HepG2 (cell line): ENCODE measurements at regions not wholly inside any gene's neighbourhood (a gene's known extent, or its start where the extent isn't known, plus 50 kb on each side); places are given as distances from the start of the nearest gene placed in this dataset.

Source experiments
- EP300 ChIP-seq, 3 experiments: sonication (generic) in 1 of 3; formaldehyde crosslinking in 1 of 3; IDR thresholded peaks; 2 replicates each; pipeline versions ENCODE4 v1.5.1 to v1.6.1; 2011 to 2020; ENCODE audit warnings: low read depth in 2 of 3, low read length in 2 of 3, borderline replicate concordance in 1 of 3, improper control_type of control experiment in 1 of 3, mild to moderate bottlenecking in 1 of 3, missing genetic modification reagents in 1 of 3, moderate library complexity in 1 of 3
- FOSL1 ChIP-seq: sonication (generic); formaldehyde crosslinking; IDR thresholded peaks from 2 replicates; pipeline ENCODE4 v1.9.0; 2021; ENCODE audit warnings: missing genetic modification reagents, borderline replicate concordance
- FOXP1 ChIP-seq, 2 experiments: fragments of 450-650 bp in 1 of 2; IDR thresholded peaks; 2 replicates each; pipeline ENCODE4 v1.6.1; 2017 to 2018; ENCODE audit warnings: antibody characterized with exemption in 1 of 2
- GATAD2A ChIP-seq: IDR thresholded peaks from 2 replicates; pipeline ENCODE4 v1.6.1; 2016
- HNRNPL ChIP-seq: fragments of 200-400 bp; formaldehyde crosslinking; IDR thresholded peaks from 2 replicates; pipeline ENCODE4 v1.6.1; 2017; ENCODE audit warnings: mild to moderate bottlenecking, low read depth, low read length
- JUNB ChIP-seq: sonication (generic); formaldehyde crosslinking; IDR thresholded peaks from 2 replicates; pipeline ENCODE4 v1.8.0; 2022; ENCODE audit warnings: missing genetic modification reagents, mild to moderate bottlenecking, borderline replicate concordance
- KLF12 ChIP-seq: sonication (generic); formaldehyde crosslinking; IDR thresholded peaks from 2 replicates; pipeline ENCODE4 v1.4.0; 2020; ENCODE audit warnings: missing genetic modification reagents, borderline replicate concordance
- NBN ChIP-seq: fragments of 450-650 bp; conservative IDR thresholded peaks from 2 replicates; pipeline ENCODE4 v1.6.1; 2017
- SYNCRIP ChIP-seq: fragments of 200-400 bp; formaldehyde crosslinking; IDR thresholded peaks from 2 replicates; pipeline ENCODE4 v1.6.1; 2018; ENCODE audit warnings: mild to moderate bottlenecking, low read depth, low read length; ENCODE audit not compliant: insufficient read depth
- ZFY ChIP-seq: sonication (generic); formaldehyde crosslinking; IDR thresholded peaks from 2 replicates; pipeline ENCODE4 v1.4.0; 2020; ENCODE audit warnings: missing genetic modification reagents
- ZNF235 ChIP-seq: sonication (generic); formaldehyde crosslinking; IDR thresholded peaks from 2 replicates; pipeline ENCODE4 v1.8.1; 2023; ENCODE audit warnings: mild to moderate bottlenecking, missing genetic modification reagents, borderline replicate concordance
- ZNF576 ChIP-seq: sonication (generic); formaldehyde crosslinking; IDR thresholded peaks from 2 replicates; pipeline ENCODE4 v1.4.0; 2020; ENCODE audit warnings: mild to moderate bottlenecking, missing genetic modification reagents
- ZNF652 ChIP-seq: IDR thresholded peaks from 2 replicates; pipeline ENCODE4 v1.6.1; 2016; ENCODE audit warnings: low read depth, borderline replicate concordance
- ZNF737 ChIP-seq: sonication (generic); formaldehyde crosslinking; IDR thresholded peaks from 2 replicates; pipeline ENCODE4 v1.5.0; 2020; ENCODE audit warnings: missing genetic modification reagents, mild to moderate bottlenecking, borderline replicate concordance
- TF ChIP-seq, protein P1 (sequence below): fragments of 450-650 bp; IDR thresholded peaks from 2 replicates; pipeline ENCODE4 v1.6.1; 2016
- TF ChIP-seq, protein P2 (sequence below): sonication (generic); formaldehyde crosslinking; IDR thresholded peaks from 2 replicates; pipeline ENCODE4 v1.5.1; 2020; ENCODE audit warnings: mild to moderate bottlenecking, missing genetic modification reagents, borderline replicate concordance
- TF ChIP-seq, protein P3 (sequence below): IDR thresholded peaks from 2 replicates; pipeline ENCODE4 v1.4.0; 2020; ENCODE audit warnings: mild to moderate bottlenecking, missing genetic modification reagents

- TF ChIP-seq FOSL1, result no peak
- TF ChIP-seq JUNB, result no peak
- TF ChIP-seq, protein P1, sequence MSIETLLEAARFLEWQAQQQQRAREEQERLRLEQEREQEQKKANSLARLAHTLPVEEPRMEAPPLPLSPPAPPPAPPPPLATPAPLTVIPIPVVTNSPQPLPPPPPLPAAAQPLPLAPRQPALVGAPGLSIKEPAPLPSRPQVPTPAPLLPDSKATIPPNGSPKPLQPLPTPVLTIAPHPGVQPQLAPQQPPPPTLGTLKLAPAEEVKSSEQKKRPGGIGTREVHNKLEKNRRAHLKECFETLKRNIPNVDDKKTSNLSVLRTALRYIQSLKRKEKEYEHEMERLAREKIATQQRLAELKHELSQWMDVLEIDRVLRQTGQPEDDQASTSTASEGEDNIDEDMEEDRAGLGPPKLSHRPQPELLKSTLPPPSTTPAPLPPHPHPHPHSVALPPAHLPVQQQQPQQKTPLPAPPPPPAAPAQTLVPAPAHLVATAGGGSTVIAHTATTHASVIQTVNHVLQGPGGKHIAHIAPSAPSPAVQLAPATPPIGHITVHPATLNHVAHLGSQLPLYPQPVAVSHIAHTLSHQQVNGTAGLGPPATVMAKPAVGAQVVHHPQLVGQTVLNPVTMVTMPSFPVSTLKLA, result no peak
- no peak for TF ChIP-seq SYNCRIP
- TF ChIP-seq HNRNPL, result no peak
- TF ChIP-seq KLF12, result no peak
- peak in 1 of 2 experiments; percentile 23; a peak in 1 of 4 replicates for TF ChIP-seq EP300 (IDR thresholded peaks at IDR 0.05; ENCODE audit: low read depth in 2 of 2, low read length in 2 of 2)
- no peak for TF ChIP-seq EP300 (CRISPR knock-in tag; IDR thresholded peaks at IDR 0.05; ENCODE audit: borderline replicate concordance)
- TF ChIP-seq, protein P2, sequence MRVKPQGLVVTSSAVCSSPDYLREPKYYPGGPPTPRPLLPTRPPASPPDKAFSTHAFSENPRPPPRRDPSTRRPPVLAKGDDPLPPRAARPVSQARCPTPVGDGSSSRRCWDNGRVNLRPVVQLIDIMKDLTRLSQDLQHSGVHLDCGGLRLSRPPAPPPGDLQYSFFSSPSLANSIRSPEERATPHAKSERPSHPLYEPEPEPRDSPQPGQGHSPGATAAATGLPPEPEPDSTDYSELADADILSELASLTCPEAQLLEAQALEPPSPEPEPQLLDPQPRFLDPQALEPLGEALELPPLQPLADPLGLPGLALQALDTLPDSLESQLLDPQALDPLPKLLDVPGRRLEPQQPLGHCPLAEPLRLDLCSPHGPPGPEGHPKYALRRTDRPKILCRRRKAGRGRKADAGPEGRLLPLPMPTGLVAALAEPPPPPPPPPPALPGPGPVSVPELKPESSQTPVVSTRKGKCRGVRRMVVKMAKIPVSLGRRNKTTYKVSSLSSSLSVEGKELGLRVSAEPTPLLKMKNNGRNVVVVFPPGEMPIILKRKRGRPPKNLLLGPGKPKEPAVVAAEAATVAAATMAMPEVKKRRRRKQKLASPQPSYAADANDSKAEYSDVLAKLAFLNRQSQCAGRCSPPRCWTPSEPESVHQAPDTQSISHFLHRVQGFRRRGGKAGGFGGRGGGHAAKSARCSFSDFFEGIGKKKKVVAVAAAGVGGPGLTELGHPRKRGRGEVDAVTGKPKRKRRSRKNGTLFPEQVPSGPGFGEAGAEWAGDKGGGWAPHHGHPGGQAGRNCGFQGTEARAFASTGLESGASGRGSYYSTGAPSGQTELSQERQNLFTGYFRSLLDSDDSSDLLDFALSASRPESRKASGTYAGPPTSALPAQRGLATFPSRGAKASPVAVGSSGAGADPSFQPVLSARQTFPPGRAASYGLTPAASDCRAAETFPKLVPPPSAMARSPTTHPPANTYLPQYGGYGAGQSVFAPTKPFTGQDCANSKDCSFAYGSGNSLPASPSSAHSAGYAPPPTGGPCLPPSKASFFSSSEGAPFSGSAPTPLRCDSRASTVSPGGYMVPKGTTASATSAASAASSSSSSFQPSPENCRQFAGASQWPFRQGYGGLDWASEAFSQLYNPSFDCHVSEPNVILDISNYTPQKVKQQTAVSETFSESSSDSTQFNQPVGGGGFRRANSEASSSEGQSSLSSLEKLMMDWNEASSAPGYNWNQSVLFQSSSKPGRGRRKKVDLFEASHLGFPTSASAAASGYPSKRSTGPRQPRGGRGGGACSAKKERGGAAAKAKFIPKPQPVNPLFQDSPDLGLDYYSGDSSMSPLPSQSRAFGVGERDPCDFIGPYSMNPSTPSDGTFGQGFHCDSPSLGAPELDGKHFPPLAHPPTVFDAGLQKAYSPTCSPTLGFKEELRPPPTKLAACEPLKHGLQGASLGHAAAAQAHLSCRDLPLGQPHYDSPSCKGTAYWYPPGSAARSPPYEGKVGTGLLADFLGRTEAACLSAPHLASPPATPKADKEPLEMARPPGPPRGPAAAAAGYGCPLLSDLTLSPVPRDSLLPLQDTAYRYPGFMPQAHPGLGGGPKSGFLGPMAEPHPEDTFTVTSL (CRISPR knock-in tag), result peak; percentile 68; the same call in 1 of the 2 replicates
- TF ChIP-seq, protein P3, sequence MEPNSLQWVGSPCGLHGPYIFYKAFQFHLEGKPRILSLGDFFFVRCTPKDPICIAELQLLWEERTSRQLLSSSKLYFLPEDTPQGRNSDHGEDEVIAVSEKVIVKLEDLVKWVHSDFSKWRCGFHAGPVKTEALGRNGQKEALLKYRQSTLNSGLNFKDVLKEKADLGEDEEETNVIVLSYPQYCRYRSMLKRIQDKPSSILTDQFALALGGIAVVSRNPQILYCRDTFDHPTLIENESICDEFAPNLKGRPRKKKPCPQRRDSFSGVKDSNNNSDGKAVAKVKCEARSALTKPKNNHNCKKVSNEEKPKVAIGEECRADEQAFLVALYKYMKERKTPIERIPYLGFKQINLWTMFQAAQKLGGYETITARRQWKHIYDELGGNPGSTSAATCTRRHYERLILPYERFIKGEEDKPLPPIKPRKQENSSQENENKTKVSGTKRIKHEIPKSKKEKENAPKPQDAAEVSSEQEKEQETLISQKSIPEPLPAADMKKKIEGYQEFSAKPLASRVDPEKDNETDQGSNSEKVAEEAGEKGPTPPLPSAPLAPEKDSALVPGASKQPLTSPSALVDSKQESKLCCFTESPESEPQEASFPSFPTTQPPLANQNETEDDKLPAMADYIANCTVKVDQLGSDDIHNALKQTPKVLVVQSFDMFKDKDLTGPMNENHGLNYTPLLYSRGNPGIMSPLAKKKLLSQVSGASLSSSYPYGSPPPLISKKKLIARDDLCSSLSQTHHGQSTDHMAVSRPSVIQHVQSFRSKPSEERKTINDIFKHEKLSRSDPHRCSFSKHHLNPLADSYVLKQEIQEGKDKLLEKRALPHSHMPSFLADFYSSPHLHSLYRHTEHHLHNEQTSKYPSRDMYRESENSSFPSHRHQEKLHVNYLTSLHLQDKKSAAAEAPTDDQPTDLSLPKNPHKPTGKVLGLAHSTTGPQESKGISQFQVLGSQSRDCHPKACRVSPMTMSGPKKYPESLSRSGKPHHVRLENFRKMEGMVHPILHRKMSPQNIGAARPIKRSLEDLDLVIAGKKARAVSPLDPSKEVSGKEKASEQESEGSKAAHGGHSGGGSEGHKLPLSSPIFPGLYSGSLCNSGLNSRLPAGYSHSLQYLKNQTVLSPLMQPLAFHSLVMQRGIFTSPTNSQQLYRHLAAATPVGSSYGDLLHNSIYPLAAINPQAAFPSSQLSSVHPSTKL (CRISPR knock-in tag), result peak; percentile 54; the same call in 1 of the 2 replicates
- 0 out of 2 replicates have a peak, but pooled peaks have one; percentile 17 for TF ChIP-seq GATAD2A (CRISPR knock-in tag)
- peak; percentile 96 for TF ChIP-seq ZNF652 (CRISPR knock-in tag)
- no peak for TF ChIP-seq ZNF576 (CRISPR knock-in tag)
- TF ChIP-seq ZNF737 (CRISPR knock-in tag), result no peak
- no peak for TF ChIP-seq ZFY (CRISPR knock-in tag)
- no peak for TF ChIP-seq ZNF235 (CRISPR knock-in tag)
- no peak for TF ChIP-seq NBN
- TF ChIP-seq FOXP1 (IDR thresholded peaks at IDR 0.05), result no peak
- 0 out of 2 replicates have a peak, but pooled peaks have one; percentile 36 for TF ChIP-seq FOXP1 (CRISPR knock-in tag; IDR thresholded peaks at IDR 0.05)
Observed at GRCh38 chr12:60168441-60168840, 572.6 kb downstream of the SLC16A7 start (continued).
